Vagina (tissue), 2 donors: ENCODE measurements at regions not wholly inside any gene's neighbourhood (a gene's known extent, or its start where the extent isn't known, plus 50 kb on each side); places are given as distances from the start of the nearest gene placed in this dataset.

ENCODE experiments used
- CTCF ChIP-seq, 3 experiments: fragments of 450-650 bp in 2 of 3; fragments of 200-600 bp in 1 of 3; sonication (generic) in 1 of 3; IDR thresholded peaks; one replicate each; pipeline ENCODE4 v1.5.1; 2017 to 2019; ENCODE audit warnings: antibody characterized with exemption in 3 of 3, mild to moderate bottlenecking in 2 of 3, moderate library complexity in 2 of 3
- POLR2AphosphoS5 ChIP-seq, 2 donors: sonication (generic); formaldehyde crosslinking; IDR thresholded peaks; one replicate each; pipeline ENCODE4 v1.9.0; 2017; ENCODE audit warnings: antibody characterized with exemption in 2 of 2, mild to moderate bottlenecking in 2 of 2, low read depth in 1 of 2; ENCODE audit not compliant: insufficient read depth in 1 of 2

- no peak for TF ChIP-seq POLR2AphosphoS5 (IDR thresholded peaks at IDR 0.05; ENCODE audit: insufficient read depth in 1 of 2, low read depth in 1 of 2)
- TF ChIP-seq CTCF (IDR thresholded peaks at IDR 0.05): no peak
Measured at GRCh38 chr2:217597681-217598080, 405.1 kb downstream of the TNS1 start.
